ENCODE measurements at regions not wholly inside any gene's neighbourhood (a gene's known extent, or its start where the extent isn't known, plus 50 kb on each side); places are given as distances from the start of the nearest gene placed in this dataset.
A peak's percentile ranks its signal among the peaks of the same experiment; 100 is the strongest.

DNA sequence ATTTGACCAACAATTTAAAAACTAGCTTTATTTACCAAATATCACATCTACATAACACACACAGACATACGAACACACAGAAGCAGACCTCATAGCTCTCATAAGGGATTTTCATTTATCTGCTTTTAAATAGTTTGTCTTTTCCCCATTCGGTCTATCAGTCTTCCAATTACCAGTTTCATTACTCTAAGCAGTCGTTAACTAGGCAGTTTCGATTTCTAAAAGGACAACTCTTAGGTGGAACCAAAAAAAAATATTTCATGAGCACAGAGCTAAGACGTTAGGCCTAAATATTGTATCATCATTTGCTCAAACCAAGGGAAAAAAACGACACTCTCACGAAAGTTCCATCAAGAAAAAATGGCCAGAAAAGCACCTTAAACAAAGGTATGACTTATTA, 228.4 kb downstream of the SPANXN1 start:
- DNase-seq (ENCODE audit: low read depth in 1 of 2, low spot score in 1 of 2) = no peak
- H3K4me2 ChIP-seq = no peak overlapping the region
- no peak for ATAC-seq
- no peak for TF ChIP-seq CBX8 (IDR thresholded peaks at IDR 0.05)
- TF ChIP-seq, protein P1, sequence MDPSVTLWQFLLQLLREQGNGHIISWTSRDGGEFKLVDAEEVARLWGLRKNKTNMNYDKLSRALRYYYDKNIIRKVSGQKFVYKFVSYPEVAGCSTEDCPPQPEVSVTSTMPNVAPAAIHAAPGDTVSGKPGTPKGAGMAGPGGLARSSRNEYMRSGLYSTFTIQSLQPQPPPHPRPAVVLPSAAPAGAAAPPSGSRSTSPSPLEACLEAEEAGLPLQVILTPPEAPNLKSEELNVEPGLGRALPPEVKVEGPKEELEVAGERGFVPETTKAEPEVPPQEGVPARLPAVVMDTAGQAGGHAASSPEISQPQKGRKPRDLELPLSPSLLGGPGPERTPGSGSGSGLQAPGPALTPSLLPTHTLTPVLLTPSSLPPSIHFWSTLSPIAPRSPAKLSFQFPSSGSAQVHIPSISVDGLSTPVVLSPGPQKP (IDR thresholded peaks at IDR 0.05; ENCODE audit: low read depth, low read length) = no peak
- no peak for TF ChIP-seq FOXS1 (CRISPR knock-in tag; IDR thresholded peaks at IDR 0.05)
- no peak for TF ChIP-seq EP300 (IDR thresholded peaks at IDR 0.05)
- no peak overlapping the region for H3K27ac ChIP-seq
- CTCF ChIA-PET = interaction anchor here (0.6 kb wide), 1 partner anchor 863 kb away, joined by 5 read pairs; no protein-coding TSS in a partner anchor
- FAIRE-seq = peak; percentile 18
- no peaks in the 10 kb centered on the region for H3K4me1 ChIP-seq
- POLR2A ChIA-PET = no interaction called here
- H3K4me3 ChIP-seq = no peak overlapping the region
- H3K9me3 ChIP-seq = no peaks in the 10 kb centered on the region
- WGBS (ENCODE audit: missing lambda C conversion rate) = 2% methylated on average over 7 of the region's 7 CpGs

DNA sequence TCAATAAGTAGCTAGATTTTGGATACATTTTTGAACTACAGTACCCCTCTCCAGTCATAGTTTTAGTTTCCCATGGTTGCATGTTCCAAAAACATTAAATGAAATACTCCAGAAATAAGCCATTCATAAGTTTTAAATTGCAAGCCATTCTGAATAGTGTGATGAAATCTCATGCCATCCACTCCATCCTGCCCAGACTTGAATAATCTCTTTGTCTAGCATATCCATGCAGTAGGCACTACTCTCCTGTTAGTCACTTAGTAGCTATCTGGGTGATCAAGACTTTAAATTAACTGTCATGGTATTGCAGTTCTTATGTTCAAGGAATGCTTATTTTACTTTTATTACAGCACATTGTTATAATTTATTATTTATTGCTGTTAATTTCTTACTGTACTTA, 237.4 kb downstream of the SPANXN1 start:
- no peak for DNase-seq (ENCODE audit: low read depth in 1 of 2, low spot score in 1 of 2)
- Histone ChIP-seq H3K4me2 (no peak overlapping the region), H3K4me3 (no peak overlapping the region), H3K4me1 (no peaks in the 10 kb centered on the region), H3K27ac (no peak overlapping the region), H3K9me3 (no peaks in the 10 kb centered on the region)
- TF ChIP-seq EHF (CRISPR knock-in tag; IDR thresholded peaks at IDR 0.05) (no peak), CEBPB (IDR thresholded peaks at IDR 0.05) (no peak), NFE2L2 (conservative IDR thresholded peaks at IDR 0.05; ENCODE audit: low read length) (no peak), ZC3H11A (IDR thresholded peaks at IDR 0.05) (no peak), SMC3 (IDR thresholded peaks at IDR 0.05) (no peak), TFCP2L1 (CRISPR knock-in tag; IDR thresholded peaks at IDR 0.05) (no peak), HOXB13 (CRISPR knock-in tag; IDR thresholded peaks at IDR 0.05; ENCODE audit: low read depth) (no peak), CBX2 (IDR thresholded peaks at IDR 0.05; ENCODE audit: borderline replicate concordance, low read depth) (no peak), RCOR1 (IDR thresholded peaks at IDR 0.05; ENCODE audit: low read depth, low read length) (no peak), ZSCAN20 (CRISPR knock-in tag; IDR thresholded peaks at IDR 0.05) (no peak)
- TF ChIP-seq, protein P2, sequence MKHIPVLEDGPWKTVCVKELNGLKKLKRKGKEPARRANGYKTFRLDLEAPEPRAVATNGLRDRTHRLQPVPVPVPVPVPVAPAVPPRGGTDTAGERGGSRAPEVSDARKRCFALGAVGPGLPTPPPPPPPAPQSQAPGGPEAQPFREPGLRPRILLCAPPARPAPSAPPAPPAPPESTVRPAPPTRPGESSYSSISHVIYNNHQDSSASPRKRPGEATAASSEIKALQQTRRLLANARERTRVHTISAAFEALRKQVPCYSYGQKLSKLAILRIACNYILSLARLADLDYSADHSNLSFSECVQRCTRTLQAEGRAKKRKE (CRISPR knock-in tag; IDR thresholded peaks at IDR 0.05; ENCODE audit: low read depth) = no peak
- CTCF ChIA-PET = no interaction called here
- POLR2A ChIA-PET = no interaction called here
- no peak for ATAC-seq
- FAIRE-seq = no peak

DNA sequence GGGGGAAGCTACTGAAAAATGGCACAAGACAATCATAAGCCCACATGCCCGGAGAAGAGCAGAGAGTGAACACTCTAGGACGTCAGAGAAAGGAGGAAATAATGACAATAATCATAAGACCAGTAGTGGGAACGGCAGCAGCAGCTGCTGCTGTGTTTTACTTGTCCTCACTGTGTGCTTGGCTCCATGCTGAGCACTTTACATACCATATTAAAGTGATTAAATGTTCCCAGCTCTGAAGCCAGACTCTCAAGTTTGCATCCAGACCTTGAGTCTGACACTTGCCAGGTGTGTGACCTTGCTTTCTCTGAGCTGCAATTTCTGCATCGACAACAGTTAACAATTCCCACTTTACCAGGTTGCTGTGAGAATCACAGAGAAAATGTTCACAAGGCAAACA, 255.4 kb downstream of the SPANXN1 start:
- no peak for DNase-seq (ENCODE audit: low read depth in 1 of 2, low spot score in 1 of 2)
- ATAC-seq = no peak
- Histone ChIP-seq H3K4me1 (no peaks in the 10 kb centered on the region), H3K9me3 (no peaks in the 10 kb centered on the region), H3K4me2 (no peak overlapping the region), H3K27ac (no peak overlapping the region), H3K4me3 (no peak overlapping the region)
- TF ChIP-seq ZFP36 (IDR thresholded peaks at IDR 0.05; ENCODE audit: borderline replicate concordance, partially characterized antibody) (no peak), POLR2A (IDR thresholded peaks at IDR 0.05; ENCODE audit: low read length) (no peak), JUN (IDR thresholded peaks at IDR 0.05) (no peak), RARB (CRISPR knock-in tag; IDR thresholded peaks at IDR 0.05) (no peak), CHD4 (IDR thresholded peaks at IDR 0.05; ENCODE audit: borderline replicate concordance) (no peak), NFE2L2 (conservative IDR thresholded peaks at IDR 0.05; ENCODE audit: low read length) (no peak), MAZ (IDR thresholded peaks at IDR 0.05; ENCODE audit: borderline replicate concordance, low read depth, low read length) (no peak), ZC3H11A (IDR thresholded peaks at IDR 0.05) (no peak)
- TF ChIP-seq, protein P3, sequence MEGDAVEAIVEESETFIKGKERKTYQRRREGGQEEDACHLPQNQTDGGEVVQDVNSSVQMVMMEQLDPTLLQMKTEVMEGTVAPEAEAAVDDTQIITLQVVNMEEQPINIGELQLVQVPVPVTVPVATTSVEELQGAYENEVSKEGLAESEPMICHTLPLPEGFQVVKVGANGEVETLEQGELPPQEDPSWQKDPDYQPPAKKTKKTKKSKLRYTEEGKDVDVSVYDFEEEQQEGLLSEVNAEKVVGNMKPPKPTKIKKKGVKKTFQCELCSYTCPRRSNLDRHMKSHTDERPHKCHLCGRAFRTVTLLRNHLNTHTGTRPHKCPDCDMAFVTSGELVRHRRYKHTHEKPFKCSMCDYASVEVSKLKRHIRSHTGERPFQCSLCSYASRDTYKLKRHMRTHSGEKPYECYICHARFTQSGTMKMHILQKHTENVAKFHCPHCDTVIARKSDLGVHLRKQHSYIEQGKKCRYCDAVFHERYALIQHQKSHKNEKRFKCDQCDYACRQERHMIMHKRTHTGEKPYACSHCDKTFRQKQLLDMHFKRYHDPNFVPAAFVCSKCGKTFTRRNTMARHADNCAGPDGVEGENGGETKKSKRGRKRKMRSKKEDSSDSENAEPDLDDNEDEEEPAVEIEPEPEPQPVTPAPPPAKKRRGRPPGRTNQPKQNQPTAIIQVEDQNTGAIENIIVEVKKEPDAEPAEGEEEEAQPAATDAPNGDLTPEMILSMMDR (IDR thresholded peaks at IDR 0.05) = no peak
- ChIA-PET POLR2A (no interaction called here), CTCF (no interaction called here)
- FAIRE-seq = no peak
- 0% methylated on average over 4 of the region's 4 CpGs for WGBS (ENCODE audit: missing lambda C conversion rate)
